ENCODE measurements at regions not wholly inside any gene's neighbourhood (a gene's known extent, or its start where the extent isn't known, plus 50 kb on each side); places are given as distances from the start of the nearest gene placed in this dataset.

DNA sequence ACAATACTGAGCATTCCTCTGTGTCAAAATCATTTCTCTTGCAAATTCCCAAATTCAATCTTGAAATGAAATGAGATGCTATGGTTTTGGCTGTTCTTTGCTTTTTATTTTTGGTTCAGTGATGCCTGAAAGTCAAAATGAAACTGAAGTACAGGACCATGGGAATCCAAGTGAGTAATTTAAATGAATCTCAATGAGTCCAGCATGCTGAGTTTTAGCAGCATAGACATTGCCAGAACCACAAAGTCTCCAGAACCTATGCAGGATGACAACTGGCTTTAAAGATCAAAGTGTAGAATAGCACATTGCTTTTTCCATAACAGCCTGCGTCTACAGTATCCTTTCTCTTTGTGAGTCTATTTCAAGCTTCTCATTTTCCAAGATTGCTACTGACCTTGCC lies 1050.7 kb upstream of the PIK3C3 start:
- H3K9me3 ChIP-seq (replicated peaks; ENCODE audit: control insufficient read depth, insufficient read depth, low read length), result no peaks in the 10 kb centered on the region

More for the DNA sequence above, 1050.7 kb upstream of the PIK3C3 start:
- ChIA-PET CTCF (no interaction called here), POLR2A (no interaction called here)
- no peak overlapping the region for H2AFZ ChIP-seq (ENCODE audit: low read depth, low read length)
- H3K4me3 ChIP-seq (replicated peaks in 1 of 3; ENCODE audit: insufficient read depth in 1 of 3, low read depth in 1 of 3, low read length in 3 of 3), result no peak overlapping the region
- intact Hi-C loops (cut with micrococcal nuclease) (no loop called here), dilution Hi-C loops (cut with MboI; ENCODE audit: extremely low pct_ligation_motif_present, low sequenced_read_pairs) (no loop called here)
- H3K27ac ChIP-seq (ENCODE audit: insufficient read depth, low read depth, low read length), result no peak overlapping the region
- DNase-seq (ENCODE audit: low read depth, low spot score) (no peak), FAIRE-seq (no peak)
- H3K36me3 ChIP-seq (ENCODE audit: control insufficient read depth in 2 of 2, extremely low read depth in 1 of 2, insufficient read depth in 2 of 2, low read length in 2 of 2), result no peaks in the 10 kb centered on the region
- no peaks in the 10 kb centered on the region for H3K9me1 ChIP-seq (replicated peaks; ENCODE audit: control insufficient read depth, extremely low read depth, insufficient read depth, low read length)
- no peaks in the 10 kb centered on the region for H3K4me1 ChIP-seq (ENCODE audit: control insufficient read depth, extremely low read depth, insufficient read depth, low read length)
- H3K9ac ChIP-seq (replicated peaks; ENCODE audit: extremely low read depth, insufficient read depth, low read length), result no peak overlapping the region
- no TSS peak for BruUV-seq (replicated peaks)
- H3K27me3 ChIP-seq (ENCODE audit: control insufficient read depth in 2 of 2, insufficient read depth in 2 of 2, low read length in 2 of 2), result no peaks in the 10 kb centered on the region
- no peaks in the 10 kb centered on the region for H3K79me2 ChIP-seq (ENCODE audit: control insufficient read depth, insufficient read depth, low read length)
- H3K4me2 ChIP-seq (ENCODE audit: insufficient read depth, low read length), result no peak overlapping the region
- H4K20me1 ChIP-seq (replicated peaks; ENCODE audit: control insufficient read depth, extremely low read depth, insufficient read depth, low read length), result no peaks in the 10 kb centered on the region
- TF ChIP-seq JUN (IDR thresholded peaks at IDR 0.05; ENCODE audit: borderline replicate concordance, insufficient read depth, insufficient read length, low read depth) (no peak), GATA2 (IDR thresholded peaks at IDR 0.05; ENCODE audit: insufficient read depth, insufficient read length, low read depth, low read length) (no peak), FOS (IDR thresholded peaks at IDR 0.05; ENCODE audit: borderline replicate concordance, insufficient read depth, low read length) (no peak), POLR2AphosphoS5 (IDR thresholded peaks at IDR 0.05; ENCODE audit: insufficient read depth, low read depth, low read length) (no peak), EZH2 (IDR thresholded peaks at IDR 0.05; ENCODE audit: borderline replicate concordance, low read depth, low read length, severe bottlenecking) (no peak), MYC (IDR thresholded peaks at IDR 0.05; ENCODE audit: low read depth, low read length) (no peak), POLR2A (IDR thresholded peaks at IDR 0.05; ENCODE audit: low read depth, low read length) (no peak)
- TF ChIP-seq, protein P1, sequence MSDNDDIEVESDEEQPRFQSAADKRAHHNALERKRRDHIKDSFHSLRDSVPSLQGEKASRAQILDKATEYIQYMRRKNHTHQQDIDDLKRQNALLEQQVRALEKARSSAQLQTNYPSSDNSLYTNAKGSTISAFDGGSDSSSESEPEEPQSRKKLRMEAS (IDR thresholded peaks at IDR 0.05; ENCODE audit: insufficient read depth, insufficient read length), result no peak
- TF ChIP-seq, protein P2, sequence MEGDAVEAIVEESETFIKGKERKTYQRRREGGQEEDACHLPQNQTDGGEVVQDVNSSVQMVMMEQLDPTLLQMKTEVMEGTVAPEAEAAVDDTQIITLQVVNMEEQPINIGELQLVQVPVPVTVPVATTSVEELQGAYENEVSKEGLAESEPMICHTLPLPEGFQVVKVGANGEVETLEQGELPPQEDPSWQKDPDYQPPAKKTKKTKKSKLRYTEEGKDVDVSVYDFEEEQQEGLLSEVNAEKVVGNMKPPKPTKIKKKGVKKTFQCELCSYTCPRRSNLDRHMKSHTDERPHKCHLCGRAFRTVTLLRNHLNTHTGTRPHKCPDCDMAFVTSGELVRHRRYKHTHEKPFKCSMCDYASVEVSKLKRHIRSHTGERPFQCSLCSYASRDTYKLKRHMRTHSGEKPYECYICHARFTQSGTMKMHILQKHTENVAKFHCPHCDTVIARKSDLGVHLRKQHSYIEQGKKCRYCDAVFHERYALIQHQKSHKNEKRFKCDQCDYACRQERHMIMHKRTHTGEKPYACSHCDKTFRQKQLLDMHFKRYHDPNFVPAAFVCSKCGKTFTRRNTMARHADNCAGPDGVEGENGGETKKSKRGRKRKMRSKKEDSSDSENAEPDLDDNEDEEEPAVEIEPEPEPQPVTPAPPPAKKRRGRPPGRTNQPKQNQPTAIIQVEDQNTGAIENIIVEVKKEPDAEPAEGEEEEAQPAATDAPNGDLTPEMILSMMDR (IDR thresholded peaks at IDR 0.05; ENCODE audit: extremely low read depth in 1 of 2, insufficient read depth in 1 of 2, low read depth in 1 of 2, low read length in 2 of 2), result no peak

Data from endothelial cell of umbilical vein (primary cell).